GM19023 (cell line): ENCODE measurements at regions not wholly inside any gene's neighbourhood (a gene's known extent, or its start where the extent isn't known, plus 50 kb on each side); places are given as distances from the start of the nearest gene placed in this dataset.

ENCODE experiments used
- ATAC-seq: cut with Tn5 transposase; IDR thresholded peaks from one replicate; pipeline ENCODE4 v1.9.1; 2021; ENCODE audit warnings: mild to moderate bottlenecking, moderate library complexity; ENCODE audit not compliant: unreplicated experiment

- no peak for ATAC-seq
These were observed 587.9 kb downstream of the TLL1 start for GRCh38 chr4:166460769-166461550.

GRCh38 chr4:166481055-166481454 lies 608.0 kb downstream of the TLL1 start:
- ATAC-seq, result no peak

- no peak for ATAC-seq
These were observed 608.7 kb downstream of the TLL1 start for GRCh38 chr4:166481739-166482138.

GRCh38 chr4:166482758-166483157 lies 609.7 kb downstream of the TLL1 start:
- no peak for ATAC-seq

GRCh38 chr4:166491635-166492034 lies 618.6 kb downstream of the TLL1 start:
- no peak for ATAC-seq

GRCh38 chr4:166493924-166494345 lies 620.9 kb downstream of the TLL1 start:
- no peak for ATAC-seq

- ATAC-seq, result no peak
These were observed 625.5 kb downstream of the TLL1 start for GRCh38 chr4:166498546-166498945.

GRCh38 chr4:166499820-166500219 lies 626.8 kb downstream of the TLL1 start:
- no peak for ATAC-seq

GRCh38 chr4:166501941-166502382 lies 628.9 kb downstream of the TLL1 start:
- ATAC-seq, result no peak

- ATAC-seq, result no peak
These were observed 629.6 kb downstream of the TLL1 start for GRCh38 chr4:166502660-166503059.

GRCh38 chr4:166506051-166506450 lies 633.0 kb downstream of the TLL1 start:
- ATAC-seq, result no peak

- ATAC-seq, result no peak
These were observed 639.2 kb downstream of the TLL1 start for GRCh38 chr4:166512267-166512666.

- no peak for ATAC-seq
These were observed 645.3 kb downstream of the TLL1 start for GRCh38 chr4:166518315-166518714.

- ATAC-seq, result no peak
These were observed 645.7 kb downstream of the TLL1 start for GRCh38 chr4:166518776-166519175.

GRCh38 chr4:166519774-166520173 lies 646.7 kb downstream of the TLL1 start:
- ATAC-seq, result no peak

- ATAC-seq, result no peak
These were observed 654.5 kb downstream of the TLL1 start for GRCh38 chr4:166527500-166527899.

- ATAC-seq, result no peak
These were observed 658.7 kb downstream of the TLL1 start for GRCh38 chr4:166531703-166532102.

- ATAC-seq, result no peak
These were observed 662.8 kb downstream of the TLL1 start for GRCh38 chr4:166535865-166536264.

GRCh38 chr4:166538491-166539005 lies 665.5 kb downstream of the TLL1 start:
- ATAC-seq, result no peak

- no peak for ATAC-seq
These were observed 673.0 kb downstream of the TLL1 start for GRCh38 chr4:166546009-166546408.

GRCh38 chr4:166577639-166578038 lies 656.7 kb downstream of the SPOCK3 start:
- no peak for ATAC-seq

GRCh38 chr4:166585491-166585890 lies 648.8 kb downstream of the SPOCK3 start:
- ATAC-seq, result no peak
